Esophagus muscularis mucosa (tissue), 4 donors: ENCODE measurements at regions not wholly inside any gene's neighbourhood (a gene's known extent, or its start where the extent isn't known, plus 50 kb on each side); places are given as distances from the start of the nearest gene placed in this dataset.

ENCODE experiments used
- DNase-seq: peaks from one replicate; pipeline ENCODE4 v3.0.0-alpha.2; 2017; ENCODE audit errors: extremely low spot score
- H3K27ac ChIP-seq, 4 donors: fragments of 200-600 bp; sonication (generic); replicated peaks in 1 of 4; 1 replicate in 3 of 4; 2 replicates in 1 of 4; pipeline ENCODE4 v1.5.1; 2016 to 2019; ENCODE audit warnings: mild to moderate bottlenecking in 1 of 4
- H3K27me3 ChIP-seq, 4 donors: fragments of 200-600 bp; sonication (generic); one replicate each; pipeline versions ENCODE4 v1.5.1 to v1.6.0; 2016 to 2019
- H3K36me3 ChIP-seq, 4 donors: fragments of 200-600 bp; sonication (generic); one replicate each; pipeline ENCODE4 v1.5.1; 2016 to 2019
- H3K4me1 ChIP-seq, 4 donors: fragments of 200-600 bp; sonication (generic); one replicate each; pipeline ENCODE4 v1.5.1; 2016 to 2019
- H3K4me3 ChIP-seq, 4 donors: fragments of 200-600 bp; sonication (generic); 1 replicate in 2 of 4; 2 replicates in 2 of 4; pipeline ENCODE4 v1.5.1; 2016 to 2019; ENCODE audit warnings: mild to moderate bottlenecking in 4 of 4, moderate library complexity in 1 of 4
- H3K9me3 ChIP-seq, 4 donors: fragments of 200-600 bp; sonication (generic); 1 replicate in 3 of 4; 2 replicates in 1 of 4; pipeline ENCODE4 v1.5.1; 2016 to 2019
- EP300 ChIP-seq: sonication (generic); formaldehyde crosslinking; IDR thresholded peaks from one replicate; pipeline ENCODE4 v1.6.1; 2017; ENCODE audit warnings: antibody characterized with exemption
- POLR2A ChIP-seq: fragments of 450-650 bp; IDR thresholded peaks from one replicate; pipeline ENCODE4 v1.6.1; 2017; ENCODE audit warnings: antibody characterized with exemption, moderate library complexity, mild to moderate bottlenecking, low read depth
- POLR2AphosphoS5 ChIP-seq, 2 donors: sonication (generic); formaldehyde crosslinking; IDR thresholded peaks; one replicate each; pipeline ENCODE4 v1.6.1; 2017; ENCODE audit warnings: antibody characterized with exemption in 2 of 2
- WGBS: methylation state at CpG from one replicate; pipeline ENCODE4 v1.1.5; 2018; 5-methylcytosine and 5-hydroxymethylcytosine counted together
- intact Hi-C: fragments of 100-400 bp; cut with DNase I; formaldehyde crosslinking; loops from one replicate; pipeline ENCODE4 v1.15.1; 2023
- TF ChIP-seq, protein P1 (sequence below), 3 experiments: fragments of 200-600 bp in 2 of 3; fragments of 450-650 bp in 1 of 3; sonication (generic) in 2 of 3; IDR thresholded peaks; one replicate each; pipeline ENCODE4 v1.5.1; 2017 to 2019; ENCODE audit warnings: antibody characterized with exemption in 3 of 3, mild to moderate bottlenecking in 2 of 3, moderate library complexity in 1 of 3

DNA sequence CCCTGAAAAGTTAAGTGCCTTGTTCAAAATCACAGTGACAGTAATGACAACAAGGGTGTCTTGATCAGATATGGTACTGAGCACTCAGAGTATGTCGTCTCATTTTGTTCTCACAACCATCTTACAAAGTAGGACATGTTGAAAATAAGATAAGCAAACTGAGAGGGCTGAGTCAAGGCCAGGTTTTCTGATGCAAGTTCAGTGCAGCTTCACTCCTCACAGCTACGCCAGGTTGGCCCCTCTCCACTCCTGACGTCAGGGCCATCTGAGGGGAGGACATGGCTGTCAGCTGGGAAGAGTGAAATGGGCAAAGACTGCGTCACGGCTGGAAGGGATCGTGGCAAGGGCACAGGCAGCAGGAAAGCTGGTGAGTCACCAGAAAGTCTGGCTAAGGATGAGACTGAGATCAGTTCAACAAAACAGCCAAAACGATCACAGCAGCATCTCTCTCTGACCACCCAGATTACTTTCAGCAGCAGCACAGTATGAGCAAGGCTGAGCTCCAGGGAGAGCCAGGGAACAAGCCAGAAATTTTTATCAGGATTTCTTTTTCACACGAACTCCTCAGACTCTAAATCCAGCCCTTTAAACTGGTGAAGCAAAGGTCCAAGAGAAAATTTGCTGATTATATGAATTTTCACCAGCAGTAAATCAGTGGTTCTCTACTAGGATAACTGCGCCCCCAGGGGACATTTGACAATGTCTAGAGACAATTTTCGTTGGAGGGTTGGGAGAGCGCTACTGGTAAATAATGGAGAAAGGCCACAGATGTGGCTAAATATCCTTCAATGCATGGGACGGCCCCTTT is 297.9 kb upstream of the AMIGO2 start:
- no peaks in the 10 kb centered on the region for H3K36me3 ChIP-seq
- peaks cover 0 to 21% (median 12%) of the 10 kb centered on the region in 4 donors for H3K4me1 ChIP-seq
- intact Hi-C loops, result no loop called here
- H3K9me3 ChIP-seq, result no peaks in the 10 kb centered on the region
- DNase-seq, result no peak
- no peaks in the 10 kb centered on the region for H3K27me3 ChIP-seq
- TF ChIP-seq POLR2AphosphoS5 (IDR thresholded peaks at IDR 0.05) (peak; percentile 70 to 90), EP300 (no peak)
- TF ChIP-seq, protein P1, sequence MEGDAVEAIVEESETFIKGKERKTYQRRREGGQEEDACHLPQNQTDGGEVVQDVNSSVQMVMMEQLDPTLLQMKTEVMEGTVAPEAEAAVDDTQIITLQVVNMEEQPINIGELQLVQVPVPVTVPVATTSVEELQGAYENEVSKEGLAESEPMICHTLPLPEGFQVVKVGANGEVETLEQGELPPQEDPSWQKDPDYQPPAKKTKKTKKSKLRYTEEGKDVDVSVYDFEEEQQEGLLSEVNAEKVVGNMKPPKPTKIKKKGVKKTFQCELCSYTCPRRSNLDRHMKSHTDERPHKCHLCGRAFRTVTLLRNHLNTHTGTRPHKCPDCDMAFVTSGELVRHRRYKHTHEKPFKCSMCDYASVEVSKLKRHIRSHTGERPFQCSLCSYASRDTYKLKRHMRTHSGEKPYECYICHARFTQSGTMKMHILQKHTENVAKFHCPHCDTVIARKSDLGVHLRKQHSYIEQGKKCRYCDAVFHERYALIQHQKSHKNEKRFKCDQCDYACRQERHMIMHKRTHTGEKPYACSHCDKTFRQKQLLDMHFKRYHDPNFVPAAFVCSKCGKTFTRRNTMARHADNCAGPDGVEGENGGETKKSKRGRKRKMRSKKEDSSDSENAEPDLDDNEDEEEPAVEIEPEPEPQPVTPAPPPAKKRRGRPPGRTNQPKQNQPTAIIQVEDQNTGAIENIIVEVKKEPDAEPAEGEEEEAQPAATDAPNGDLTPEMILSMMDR (IDR thresholded peaks at IDR 0.05), result no peak
- no peak overlapping the region for H3K4me3 ChIP-seq
- 50% methylated on average over 12 of the region's 12 CpGs for WGBS
- H3K27ac ChIP-seq, result peak overlapping the region; percentile 17 to 71 (median 62)

DNA sequence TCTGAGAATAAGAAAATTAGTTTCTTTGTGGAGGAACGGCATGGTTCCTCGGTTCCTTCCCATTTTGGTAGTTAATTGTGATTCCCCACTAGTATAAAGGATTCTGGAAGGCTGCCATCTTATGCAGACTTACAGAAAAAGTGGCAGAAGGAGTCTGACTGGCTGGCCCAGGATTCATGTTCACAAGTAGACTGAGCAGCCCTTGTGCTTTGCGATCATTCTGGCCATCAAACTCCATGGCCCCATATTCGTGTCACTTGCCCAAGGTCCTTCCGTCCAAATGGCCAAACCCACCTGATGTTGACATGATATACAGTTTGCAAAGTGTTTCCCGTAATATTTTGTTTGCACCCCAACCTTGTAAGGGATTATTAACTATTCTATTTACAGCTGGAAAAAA is 297.2 kb upstream of the AMIGO2 start:
- Histone ChIP-seq H3K27me3 (no peaks in the 10 kb centered on the region), H3K9me3 (no peaks in the 10 kb centered on the region), H3K4me1 (peaks cover 0 to 21% (median 12%) of the 10 kb centered on the region in 4 donors), H3K27ac (peak overlapping the region; percentile 17 to 71 (median 62)), H3K4me3 (no peak overlapping the region), H3K36me3 (no peaks in the 10 kb centered on the region)
- DNase-seq, result no peak
- 89% methylated on average over 6 of the region's 6 CpGs for WGBS
- intact Hi-C loops, result no loop called here
- TF ChIP-seq POLR2AphosphoS5 (IDR thresholded peaks at IDR 0.05) (no peak), POLR2A (no peak), EP300 (no peak)
- TF ChIP-seq, protein P1 (IDR thresholded peaks at IDR 0.05), result no peak

DNA sequence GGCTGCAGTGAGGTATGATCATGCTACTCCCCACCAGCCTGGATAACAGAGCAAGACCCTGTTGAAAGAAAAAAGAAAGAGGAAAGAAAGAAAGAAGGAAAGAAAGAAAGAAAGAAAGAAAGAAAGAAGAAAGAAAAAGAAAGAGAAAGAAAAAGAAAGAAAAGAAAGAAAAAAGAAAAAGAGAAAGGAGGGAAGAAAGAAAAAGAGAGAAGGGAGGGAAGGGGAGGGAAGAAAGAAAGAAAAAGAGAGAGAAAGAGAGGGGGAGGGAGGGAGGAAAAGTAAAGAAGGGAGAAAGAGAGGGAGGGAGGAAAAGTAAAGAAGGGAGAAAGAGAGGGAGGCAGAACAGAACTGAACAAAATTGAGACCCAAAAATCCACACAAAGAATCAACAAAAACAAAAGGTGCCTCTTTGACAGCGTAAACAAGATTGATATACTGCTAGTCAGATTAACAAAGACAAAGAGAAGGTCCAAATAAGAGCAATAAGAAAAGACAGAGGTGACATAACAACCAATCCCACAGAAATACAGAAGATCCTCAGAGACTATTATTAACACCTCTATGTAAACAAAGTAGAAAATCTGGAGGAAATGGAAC is 293.9 kb upstream of the AMIGO2 start:
- Histone ChIP-seq H3K4me3 (no peak overlapping the region), H3K4me1 (peaks cover 0 to 21% (median 12%) of the 10 kb centered on the region in 4 donors), H3K27me3 (no peaks in the 10 kb centered on the region), H3K36me3 (no peaks in the 10 kb centered on the region), H3K27ac (no peak overlapping the region), H3K9me3 (no peaks in the 10 kb centered on the region)
- WGBS, result 91% methylated on average over 1 of the region's 1 CpG
- DNase-seq, result no peak
- no peak for TF ChIP-seq EP300
- TF ChIP-seq POLR2AphosphoS5 (IDR thresholded peaks at IDR 0.05), result no peak
- intact Hi-C loops, result no loop called here

DNA sequence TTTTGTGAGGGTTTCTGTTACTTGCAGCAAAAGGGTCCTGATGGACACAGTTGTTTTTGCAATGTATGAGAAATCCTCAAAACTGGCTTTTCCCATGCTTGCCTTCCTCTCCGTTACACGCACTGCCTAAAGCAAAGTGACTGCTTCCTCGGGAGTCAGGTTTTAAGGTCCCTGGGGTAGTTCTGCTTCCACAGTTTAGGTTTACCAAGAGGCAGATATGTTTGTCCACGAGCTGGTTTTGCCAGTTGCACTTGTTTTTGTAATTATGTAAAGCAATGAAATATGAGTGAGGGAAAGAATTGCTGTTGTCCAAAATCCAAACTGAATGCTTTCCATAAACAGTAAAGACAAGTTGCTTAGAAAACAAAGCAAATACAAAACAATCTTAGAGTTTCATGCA is 290.7 kb upstream of the AMIGO2 start:
- no peaks in the 10 kb centered on the region for H3K4me1 ChIP-seq
- no peak overlapping the region for H3K4me3 ChIP-seq
- TF ChIP-seq EP300 (no peak), POLR2AphosphoS5 (IDR thresholded peaks at IDR 0.05) (no peak), POLR2A (no peak)
- TF ChIP-seq, protein P1 (IDR thresholded peaks at IDR 0.05), result no peak
- H3K36me3 ChIP-seq, result no peaks in the 10 kb centered on the region
- no peak overlapping the region for H3K27ac ChIP-seq
- intact Hi-C loops, result no loop called here
- no peaks in the 10 kb centered on the region for H3K27me3 ChIP-seq
- H3K9me3 ChIP-seq, result no peaks in the 10 kb centered on the region
- 87% methylated on average over 4 of the region's 4 CpGs for WGBS
- DNase-seq, result no peak

DNA sequence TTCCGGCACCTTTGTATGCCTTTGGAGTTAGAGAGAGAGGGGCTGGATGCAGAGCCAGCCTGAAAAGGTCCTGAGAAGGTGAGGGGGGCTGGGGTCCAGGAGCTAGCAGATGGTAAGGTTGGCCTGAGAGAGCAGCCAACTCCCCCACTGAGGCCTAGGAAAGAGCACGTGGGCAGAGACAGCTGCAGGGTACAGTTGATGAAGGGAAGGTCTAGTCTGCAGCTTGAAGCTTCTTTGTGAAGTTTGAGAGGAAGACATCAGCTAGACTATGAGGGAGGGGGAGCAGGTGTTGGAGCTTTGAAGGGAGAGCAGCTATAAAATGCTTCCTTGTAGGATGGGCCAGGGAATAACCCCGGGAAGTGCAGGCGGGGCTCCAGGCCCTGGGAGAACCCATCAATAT is 289.3 kb upstream of the AMIGO2 start:
- intact Hi-C loops, result no loop called here
- H3K4me3 ChIP-seq, result no peak overlapping the region
- no peak for DNase-seq
- no peak overlapping the region for H3K27ac ChIP-seq
- H3K9me3 ChIP-seq, result no peaks in the 10 kb centered on the region
- H3K27me3 ChIP-seq, result no peaks in the 10 kb centered on the region
- H3K36me3 ChIP-seq, result no peaks in the 10 kb centered on the region
- TF ChIP-seq, protein P1 (IDR thresholded peaks at IDR 0.05), result no peak
- TF ChIP-seq EP300 (no peak), POLR2AphosphoS5 (IDR thresholded peaks at IDR 0.05) (no peak), POLR2A (no peak)
- H3K4me1 ChIP-seq, result no peaks in the 10 kb centered on the region
- 80% methylated on average over 4 of the region's 4 CpGs for WGBS
